Activated T-helper 2 cell treated with anti-CD3 and anti-CD28 coated beads, Interferon-gamma antibody, Interleukin-2, Interleukin-4, amounts not matched to agents 10 μg/mL and 5 μg/mL and 100 μg/mL, durations not matched to agents 14 hours and 24 hours and 36 hours (primary cell): ENCODE measurements at regions not wholly inside any gene's neighbourhood (a gene's known extent, or its start where the extent isn't known, plus 50 kb on each side); places are given as distances from the start of the nearest gene placed in this dataset.

Source experiments
- DNase-seq: peaks from one replicate; pipeline ENCODE4 v3.0.0; 2021; ENCODE audit warnings: low spot score
- H3K27ac Mint-ChIP-seq: one replicate; pipeline ENCODE4 v1.8.0; 2021; ENCODE audit warnings: mixed read lengths
- H3K27me3 Mint-ChIP-seq: one replicate; pipeline ENCODE4 v1.8.0; 2021; ENCODE audit warnings: low read depth, mixed read lengths
- H3K36me3 Mint-ChIP-seq: one replicate; pipeline ENCODE4 v1.8.0; 2021; ENCODE audit warnings: low read depth, mixed read lengths
- H3K4me1 Mint-ChIP-seq: one replicate; pipeline ENCODE4 v1.8.0; 2021; ENCODE audit warnings: low read depth, mixed read lengths
- H3K4me3 Mint-ChIP-seq: one replicate; pipeline ENCODE4 v1.8.0; 2021; ENCODE audit warnings: low read depth, mild to moderate bottlenecking, moderate library complexity, mixed read lengths
- H3K9me3 Mint-ChIP-seq: one replicate; pipeline ENCODE4 v1.8.0; 2021; ENCODE audit warnings: mixed read lengths
- intact Hi-C: fragments of 100-400 bp; cut with micrococcal nuclease; formaldehyde crosslinking; loops from one replicate; pipeline ENCODE4 v1.15.1; 2023

GRCh38 chr5:8114597-8115266 is 245.8 kb downstream of the MTRR start:
- H3K27ac Mint-ChIP-seq, result no peak overlapping the region
- no peak overlapping the region for H3K4me3 Mint-ChIP-seq
- H3K9me3 Mint-ChIP-seq, result no peaks in the 10 kb centered on the region
- DNase-seq, result no peak
- intact Hi-C loops, result no loop called here
- no peaks in the 10 kb centered on the region for H3K36me3 Mint-ChIP-seq
- H3K4me1 Mint-ChIP-seq, result no peaks in the 10 kb centered on the region
- no peaks in the 10 kb centered on the region for H3K27me3 Mint-ChIP-seq

- DNase-seq, result no peak
- Mint-ChIP-seq H3K4me3 (no peak overlapping the region), H3K9me3 (no peaks in the 10 kb centered on the region), H3K4me1 (no peaks in the 10 kb centered on the region), H3K36me3 (no peaks in the 10 kb centered on the region), H3K27me3 (no peaks in the 10 kb centered on the region), H3K27ac (no peak overlapping the region)
- intact Hi-C loops, result no loop called here
Measured at GRCh38 chr5:8123559-8123958, 254.6 kb downstream of the MTRR start.

GRCh38 chr5:8134609-8135008 is 265.7 kb downstream of the MTRR start:
- no peaks in the 10 kb centered on the region for H3K9me3 Mint-ChIP-seq
- no peak overlapping the region for H3K4me3 Mint-ChIP-seq
- H3K27me3 Mint-ChIP-seq, result no peaks in the 10 kb centered on the region
- no peak for DNase-seq
- intact Hi-C loops, result no loop called here
- no peaks in the 10 kb centered on the region for H3K36me3 Mint-ChIP-seq
- no peaks in the 10 kb centered on the region for H3K4me1 Mint-ChIP-seq
- no peak overlapping the region for H3K27ac Mint-ChIP-seq

- H3K36me3 Mint-ChIP-seq, result no peaks in the 10 kb centered on the region
- intact Hi-C loops, result no loop called here
- H3K4me3 Mint-ChIP-seq, result no peak overlapping the region
- H3K9me3 Mint-ChIP-seq, result no peaks in the 10 kb centered on the region
- DNase-seq, result no peak
- H3K27me3 Mint-ChIP-seq, result no peaks in the 10 kb centered on the region
- H3K4me1 Mint-ChIP-seq, result no peaks in the 10 kb centered on the region
- H3K27ac Mint-ChIP-seq, result no peak overlapping the region
Measured at GRCh38 chr5:8135742-8136141, 266.8 kb downstream of the MTRR start.

GRCh38 chr5:8136271-8136670 is 267.3 kb downstream of the MTRR start:
- DNase-seq, result no peak
- no peaks in the 10 kb centered on the region for H3K36me3 Mint-ChIP-seq
- no peaks in the 10 kb centered on the region for H3K27me3 Mint-ChIP-seq
- H3K4me3 Mint-ChIP-seq, result no peak overlapping the region
- no peak overlapping the region for H3K27ac Mint-ChIP-seq
- intact Hi-C loops, result no loop called here
- H3K4me1 Mint-ChIP-seq, result no peaks in the 10 kb centered on the region
- H3K9me3 Mint-ChIP-seq, result no peaks in the 10 kb centered on the region

GRCh38 chr5:8137941-8138550 is 269.1 kb downstream of the MTRR start:
- intact Hi-C loops, result no loop called here
- H3K36me3 Mint-ChIP-seq, result no peaks in the 10 kb centered on the region
- H3K27ac Mint-ChIP-seq, result no peak overlapping the region

GRCh38 chr5:8138884-8139283 is 269.9 kb downstream of the MTRR start:
- Mint-ChIP-seq H3K4me1 (no peaks in the 10 kb centered on the region), H3K36me3 (no peaks in the 10 kb centered on the region), H3K27me3 (no peaks in the 10 kb centered on the region), H3K4me3 (no peak overlapping the region), H3K9me3 (no peaks in the 10 kb centered on the region), H3K27ac (no peak overlapping the region)
- no peak for DNase-seq
- intact Hi-C loops, result no loop called here

More at GRCh38 chr5:8137941-8138550, 269.1 kb downstream of the MTRR start:
- DNase-seq, result no peak
- Mint-ChIP-seq H3K27me3 (no peaks in the 10 kb centered on the region), H3K9me3 (no peaks in the 10 kb centered on the region), H3K4me1 (no peaks in the 10 kb centered on the region), H3K4me3 (no peak overlapping the region)

- H3K9me3 Mint-ChIP-seq, result no peaks in the 10 kb centered on the region
- H3K4me3 Mint-ChIP-seq, result no peak overlapping the region
- no peaks in the 10 kb centered on the region for H3K4me1 Mint-ChIP-seq
- no peak overlapping the region for H3K27ac Mint-ChIP-seq
- DNase-seq, result no peak
- no peaks in the 10 kb centered on the region for H3K27me3 Mint-ChIP-seq
- intact Hi-C loops, result no loop called here
- no peaks in the 10 kb centered on the region for H3K36me3 Mint-ChIP-seq
Measured at GRCh38 chr5:8150791-8151190, 281.8 kb downstream of the MTRR start.

GRCh38 chr5:8156706-8157105 is 287.8 kb downstream of the MTRR start:
- intact Hi-C loops, result no loop called here
- Mint-ChIP-seq H3K36me3 (no peaks in the 10 kb centered on the region), H3K9me3 (peaks cover 8% of the 10 kb centered on the region), H3K27me3 (no peaks in the 10 kb centered on the region), H3K4me3 (no peak overlapping the region), H3K27ac (no peak overlapping the region), H3K4me1 (no peaks in the 10 kb centered on the region)
- DNase-seq, result no peak

- Mint-ChIP-seq H3K4me3 (no peak overlapping the region), H3K4me1 (no peaks in the 10 kb centered on the region), H3K27ac (no peak overlapping the region), H3K27me3 (no peaks in the 10 kb centered on the region), H3K9me3 (peaks cover 8% of the 10 kb centered on the region), H3K36me3 (no peaks in the 10 kb centered on the region)
- intact Hi-C loops, result no loop called here
- no peak for DNase-seq
Measured at GRCh38 chr5:8157320-8157822, 288.4 kb downstream of the MTRR start.

- H3K4me3 Mint-ChIP-seq, result no peak overlapping the region
- no peaks in the 10 kb centered on the region for H3K4me1 Mint-ChIP-seq
- H3K27ac Mint-ChIP-seq, result no peak overlapping the region
- no peak for DNase-seq
- H3K9me3 Mint-ChIP-seq, result peaks cover 6% of the 10 kb centered on the region
- no peaks in the 10 kb centered on the region for H3K27me3 Mint-ChIP-seq
- no peaks in the 10 kb centered on the region for H3K36me3 Mint-ChIP-seq
- intact Hi-C loops, result no loop called here
Measured at GRCh38 chr5:8176101-8176693, 307.2 kb downstream of the MTRR start.

GRCh38 chr5:8184455-8185063 is 315.6 kb downstream of the MTRR start:
- Mint-ChIP-seq H3K4me3 (no peak overlapping the region), H3K36me3 (no peaks in the 10 kb centered on the region), H3K27ac (no peak overlapping the region), H3K4me1 (no peaks in the 10 kb centered on the region), H3K27me3 (no peaks in the 10 kb centered on the region), H3K9me3 (peaks cover 5% of the 10 kb centered on the region)
- intact Hi-C loops, result no loop called here
- DNase-seq, result no peak

GRCh38 chr5:8185852-8186251 is 316.9 kb downstream of the MTRR start:
- Mint-ChIP-seq H3K4me1 (no peaks in the 10 kb centered on the region), H3K36me3 (no peaks in the 10 kb centered on the region), H3K27me3 (no peaks in the 10 kb centered on the region), H3K9me3 (peaks cover 5% of the 10 kb centered on the region), H3K4me3 (no peak overlapping the region), H3K27ac (no peak overlapping the region)
- intact Hi-C loops, result no loop called here
- DNase-seq, result no peak
